Stimulated activated CD8-positive, alpha-beta memory T cell treated with anti-CD3 and anti-CD28 coated beads, Interleukin-12 subunit alpha, Interleukin-12 subunit beta, amount 100 ng/mL, for 1 hour (primary cell): ENCODE measurements at regions not wholly inside any gene's neighbourhood (a gene's known extent, or its start where the extent isn't known, plus 50 kb on each side); places are given as distances from the start of the nearest gene placed in this dataset.

ENCODE experiments used
- DNase-seq: peaks from one replicate; pipeline ENCODE4 v3.0.0-alpha.2; 2020; ENCODE audit warnings: low read depth

GRCh38 chr17:15177343-15177742, 87.8 kb downstream of the PMP22 start:
- DNase-seq, result no peak

GRCh38 chr17:15175356-15175755, 89.8 kb downstream of the PMP22 start:
- DNase-seq, result no peak

- no peak for DNase-seq
These were observed 93.7 kb downstream of the PMP22 start for GRCh38 chr17:15171167-15172047.

GRCh38 chr17:15169676-15170075, 95.5 kb downstream of the PMP22 start:
- DNase-seq, result no peak

GRCh38 chr17:15168379-15168778, 96.7 kb downstream of the PMP22 start:
- no peak for DNase-seq

GRCh38 chr17:15161395-15161794, 103.7 kb downstream of the PMP22 start:
- DNase-seq, result no peak

- no peak for DNase-seq
These were observed 108.1 kb downstream of the PMP22 start for GRCh38 chr17:15157051-15157450.

GRCh38 chr17:15154618-15155017, 110.5 kb downstream of the PMP22 start:
- no peak for DNase-seq

GRCh38 chr17:15145621-15146020, 119.5 kb downstream of the PMP22 start:
- DNase-seq, result no peak

GRCh38 chr17:15143524-15143923, 121.6 kb downstream of the PMP22 start:
- DNase-seq, result no peak

GRCh38 chr17:15134363-15134762, 130.8 kb downstream of the PMP22 start:
- no peak for DNase-seq

GRCh38 chr17:15133826-15134225, 131.3 kb downstream of the PMP22 start:
- no peak for DNase-seq

- DNase-seq, result no peak
These were observed 132.0 kb downstream of the PMP22 start for GRCh38 chr17:15133143-15133542.

- DNase-seq, result no peak
These were observed 134.7 kb downstream of the PMP22 start for GRCh38 chr17:15130426-15130825.

GRCh38 chr17:15129986-15130385, 135.1 kb downstream of the PMP22 start:
- no peak for DNase-seq

GRCh38 chr17:15124746-15125145, 140.4 kb downstream of the PMP22 start:
- no peak for DNase-seq

- DNase-seq, result no peak
These were observed 140.9 kb downstream of the PMP22 start for GRCh38 chr17:15124264-15124595.

- no peak for DNase-seq
These were observed 141.4 kb downstream of the PMP22 start for GRCh38 chr17:15123593-15124263.

GRCh38 chr17:15122857-15123256, 142.3 kb downstream of the PMP22 start:
- no peak for DNase-seq

GRCh38 chr17:15121426-15121825, 143.7 kb downstream of the PMP22 start:
- no peak for DNase-seq

- no peak for DNase-seq
These were observed 145.2 kb downstream of the PMP22 start for GRCh38 chr17:15119968-15120367.

GRCh38 chr17:15117239-15117638, 147.9 kb downstream of the PMP22 start:
- DNase-seq, result no peak

- no peak for DNase-seq
These were observed 152.1 kb downstream of the PMP22 start for GRCh38 chr17:15112846-15113617.
